ENCODE measurements at regions not wholly inside any gene's neighbourhood (a gene's known extent, or its start where the extent isn't known, plus 50 kb on each side); places are given as distances from the start of the nearest gene placed in this dataset.

DNA sequence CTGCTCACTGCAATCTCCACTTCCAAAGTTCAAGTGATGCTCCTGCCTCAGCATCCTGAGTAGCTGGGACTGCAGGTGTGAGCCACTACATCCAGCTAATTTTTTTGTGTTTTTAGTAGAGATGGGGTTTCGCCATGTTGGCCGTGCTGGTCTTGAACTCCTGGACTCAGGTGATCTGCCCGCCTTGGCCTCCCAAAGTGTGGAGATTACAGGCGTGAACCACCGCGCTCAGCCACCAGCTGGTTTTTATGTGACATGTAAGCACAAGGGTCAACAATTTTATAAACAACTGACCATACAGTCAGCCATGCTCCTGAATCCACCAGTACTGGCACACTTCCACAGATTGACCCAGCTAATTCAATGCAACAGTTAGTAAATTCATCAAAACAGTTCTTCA lies 526.3 kb upstream of the LRRC4C start:
- TF ChIP-seq POLR2AphosphoS5 (IDR thresholded peaks at IDR 0.05) (no peak), EP300 (IDR thresholded peaks at IDR 0.05) (no peak)
- TF ChIP-seq, protein P1, sequence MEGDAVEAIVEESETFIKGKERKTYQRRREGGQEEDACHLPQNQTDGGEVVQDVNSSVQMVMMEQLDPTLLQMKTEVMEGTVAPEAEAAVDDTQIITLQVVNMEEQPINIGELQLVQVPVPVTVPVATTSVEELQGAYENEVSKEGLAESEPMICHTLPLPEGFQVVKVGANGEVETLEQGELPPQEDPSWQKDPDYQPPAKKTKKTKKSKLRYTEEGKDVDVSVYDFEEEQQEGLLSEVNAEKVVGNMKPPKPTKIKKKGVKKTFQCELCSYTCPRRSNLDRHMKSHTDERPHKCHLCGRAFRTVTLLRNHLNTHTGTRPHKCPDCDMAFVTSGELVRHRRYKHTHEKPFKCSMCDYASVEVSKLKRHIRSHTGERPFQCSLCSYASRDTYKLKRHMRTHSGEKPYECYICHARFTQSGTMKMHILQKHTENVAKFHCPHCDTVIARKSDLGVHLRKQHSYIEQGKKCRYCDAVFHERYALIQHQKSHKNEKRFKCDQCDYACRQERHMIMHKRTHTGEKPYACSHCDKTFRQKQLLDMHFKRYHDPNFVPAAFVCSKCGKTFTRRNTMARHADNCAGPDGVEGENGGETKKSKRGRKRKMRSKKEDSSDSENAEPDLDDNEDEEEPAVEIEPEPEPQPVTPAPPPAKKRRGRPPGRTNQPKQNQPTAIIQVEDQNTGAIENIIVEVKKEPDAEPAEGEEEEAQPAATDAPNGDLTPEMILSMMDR (IDR thresholded peaks at IDR 0.05) = no peak

Data from esophagus muscularis mucosa (tissue), 4 donors.